ENCODE measurements at regions not wholly inside any gene's neighbourhood (a gene's known extent, or its start where the extent isn't known, plus 50 kb on each side); places are given as distances from the start of the nearest gene placed in this dataset.

GRCh38 chr6:22749696-22750095, 180.3 kb downstream of the HDGFL1 start:
- Histone ChIP-seq H3K4me3 (ENCODE audit: low read depth, low read length, poor library complexity, severe bottlenecking) (no peak overlapping the region), H3K27me3 (ENCODE audit: insufficient read depth, low read length) (no peaks in the 10 kb centered on the region), H4K20me1 (ENCODE audit: insufficient read depth, low read length) (no peaks in the 10 kb centered on the region), H3K4me1 (ENCODE audit: insufficient read depth, low read length, severe bottlenecking) (no peaks in the 10 kb centered on the region), H3K9ac (ENCODE audit: low read length) (no peak overlapping the region), H3K9me2 (ENCODE audit: low read depth, low read length) (no peaks in the 10 kb centered on the region), H3F3A (ENCODE audit: insufficient read depth, low read length) (no peaks in the 10 kb centered on the region), H3K36me3 (ENCODE audit: insufficient read depth, low read length) (no peaks in the 10 kb centered on the region), H3K4me2 (ENCODE audit: low read length) (no peak overlapping the region), H3K27ac (ENCODE audit: low read depth, low read length, poor library complexity, severe bottlenecking) (no peak overlapping the region), H2AFZ (ENCODE audit: low read length) (no peak overlapping the region), H3K79me2 (ENCODE audit: insufficient read depth, low read length) (no peaks in the 10 kb centered on the region), H3K9me3 (ENCODE audit: low read length) (no peaks in the 10 kb centered on the region)
- no peak for TF ChIP-seq CTCF (IDR thresholded peaks at IDR 0.05; ENCODE audit: low read length)
- TF ChIP-seq EZH2 (IDR thresholded peaks at IDR 0.05; ENCODE audit: borderline replicate concordance, low read length), result no peak

GRCh38 chr6:22751223-22751622, 181.9 kb downstream of the HDGFL1 start:
- Histone ChIP-seq H3F3A (ENCODE audit: insufficient read depth, low read length) (no peaks in the 10 kb centered on the region), H3K4me3 (ENCODE audit: low read depth, low read length, poor library complexity, severe bottlenecking) (no peak overlapping the region), H3K9ac (ENCODE audit: low read length) (no peak overlapping the region), H3K4me2 (ENCODE audit: low read length) (no peak overlapping the region), H3K27me3 (ENCODE audit: insufficient read depth, low read length) (no peaks in the 10 kb centered on the region), H4K20me1 (ENCODE audit: insufficient read depth, low read length) (no peaks in the 10 kb centered on the region), H3K79me2 (ENCODE audit: insufficient read depth, low read length) (no peaks in the 10 kb centered on the region), H3K36me3 (ENCODE audit: insufficient read depth, low read length) (no peaks in the 10 kb centered on the region), H3K9me2 (ENCODE audit: low read depth, low read length) (no peaks in the 10 kb centered on the region), H3K9me3 (ENCODE audit: low read length) (no peaks in the 10 kb centered on the region), H2AFZ (ENCODE audit: low read length) (no peak overlapping the region), H3K27ac (ENCODE audit: low read depth, low read length, poor library complexity, severe bottlenecking) (no peak overlapping the region), H3K4me1 (ENCODE audit: insufficient read depth, low read length, severe bottlenecking) (no peaks in the 10 kb centered on the region)
- TF ChIP-seq CTCF (IDR thresholded peaks at IDR 0.05; ENCODE audit: low read length) (no peak), EZH2 (IDR thresholded peaks at IDR 0.05; ENCODE audit: borderline replicate concordance, low read length) (no peak)

GRCh38 chr6:22752522-22752921, 183.2 kb downstream of the HDGFL1 start:
- H3K4me3 ChIP-seq (ENCODE audit: low read depth, low read length, poor library complexity, severe bottlenecking), result no peak overlapping the region
- H3K27me3 ChIP-seq (ENCODE audit: insufficient read depth, low read length), result no peaks in the 10 kb centered on the region
- no peaks in the 10 kb centered on the region for H3K4me1 ChIP-seq (ENCODE audit: insufficient read depth, low read length, severe bottlenecking)
- H3K9me2 ChIP-seq (ENCODE audit: low read depth, low read length), result no peaks in the 10 kb centered on the region
- H3K27ac ChIP-seq (ENCODE audit: low read depth, low read length, poor library complexity, severe bottlenecking), result no peak overlapping the region
- no peak overlapping the region for H3K9ac ChIP-seq (ENCODE audit: low read length)
- H4K20me1 ChIP-seq (ENCODE audit: insufficient read depth, low read length), result no peaks in the 10 kb centered on the region
- no peaks in the 10 kb centered on the region for H3K79me2 ChIP-seq (ENCODE audit: insufficient read depth, low read length)
- no peaks in the 10 kb centered on the region for H3K9me3 ChIP-seq (ENCODE audit: low read length)
- H3K4me2 ChIP-seq (ENCODE audit: low read length), result no peak overlapping the region
- no peaks in the 10 kb centered on the region for H3K36me3 ChIP-seq (ENCODE audit: insufficient read depth, low read length)
- no peak overlapping the region for H2AFZ ChIP-seq (ENCODE audit: low read length)
- TF ChIP-seq EZH2 (IDR thresholded peaks at IDR 0.05; ENCODE audit: borderline replicate concordance, low read length), result no peak
- TF ChIP-seq CTCF (IDR thresholded peaks at IDR 0.05; ENCODE audit: low read length), result no peak
- H3F3A ChIP-seq (ENCODE audit: insufficient read depth, low read length), result no peaks in the 10 kb centered on the region

Measured in OCI-LY1 (cell line).